NCI-H1694 (cell line): ENCODE measurements at regions not wholly inside any gene's neighbourhood (a gene's known extent, or its start where the extent isn't known, plus 50 kb on each side); places are given as distances from the start of the nearest gene placed in this dataset.
"Not testable (repeated sequence)": the region's sequence is repeated elsewhere in the genome, so short reads cannot be mapped to it uniquely, and the experiment has no call there.

Experiments used
- DNase-seq: peaks from one replicate; lab custom pipeline; 2025; lab: John Stamatoyannopoulos, UW

DNA sequence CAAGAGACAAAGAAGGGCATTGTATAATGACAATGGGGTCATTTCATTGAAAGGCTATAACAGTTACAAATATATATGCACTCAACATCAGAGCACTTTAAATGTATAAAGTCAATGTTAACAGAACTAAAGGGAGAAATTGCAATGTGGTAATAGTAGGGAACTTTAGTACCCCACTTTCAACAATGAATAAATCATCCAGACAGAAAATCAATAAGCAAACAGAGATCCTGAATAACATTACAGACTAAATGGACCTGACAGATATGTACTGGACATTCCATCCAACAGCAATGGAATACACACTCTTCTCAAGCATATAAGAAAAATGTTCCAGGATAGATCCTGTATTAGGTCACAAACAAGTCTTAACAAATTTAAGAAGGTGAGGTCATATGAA, 90.5 kb upstream of the ALKAL2 start:
- no peak for DNase-seq

DNA sequence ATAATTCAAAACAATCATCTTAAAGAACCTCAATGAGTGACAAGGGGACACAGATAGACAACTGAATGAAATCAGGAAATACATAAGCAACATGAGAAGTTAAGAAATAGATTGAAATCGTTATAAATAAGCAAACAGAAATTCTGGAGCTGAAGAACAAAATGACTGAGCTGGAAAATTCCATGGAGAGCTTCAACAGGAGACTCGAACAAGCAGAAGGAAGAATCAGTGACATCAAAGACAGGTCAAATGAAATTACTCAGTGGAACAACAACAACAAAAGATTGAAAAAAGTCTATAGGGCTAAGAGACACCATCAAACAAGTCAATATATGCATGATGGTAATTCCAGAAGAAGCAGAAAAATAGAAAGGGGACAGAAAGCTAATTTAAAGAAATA, 89.5 kb upstream of the ALKAL2 start:
- no peak for DNase-seq

GRCh38 chr2:375956-376307, 88.0 kb upstream of the ALKAL2 start:
- DNase-seq, result no peak

DNA sequence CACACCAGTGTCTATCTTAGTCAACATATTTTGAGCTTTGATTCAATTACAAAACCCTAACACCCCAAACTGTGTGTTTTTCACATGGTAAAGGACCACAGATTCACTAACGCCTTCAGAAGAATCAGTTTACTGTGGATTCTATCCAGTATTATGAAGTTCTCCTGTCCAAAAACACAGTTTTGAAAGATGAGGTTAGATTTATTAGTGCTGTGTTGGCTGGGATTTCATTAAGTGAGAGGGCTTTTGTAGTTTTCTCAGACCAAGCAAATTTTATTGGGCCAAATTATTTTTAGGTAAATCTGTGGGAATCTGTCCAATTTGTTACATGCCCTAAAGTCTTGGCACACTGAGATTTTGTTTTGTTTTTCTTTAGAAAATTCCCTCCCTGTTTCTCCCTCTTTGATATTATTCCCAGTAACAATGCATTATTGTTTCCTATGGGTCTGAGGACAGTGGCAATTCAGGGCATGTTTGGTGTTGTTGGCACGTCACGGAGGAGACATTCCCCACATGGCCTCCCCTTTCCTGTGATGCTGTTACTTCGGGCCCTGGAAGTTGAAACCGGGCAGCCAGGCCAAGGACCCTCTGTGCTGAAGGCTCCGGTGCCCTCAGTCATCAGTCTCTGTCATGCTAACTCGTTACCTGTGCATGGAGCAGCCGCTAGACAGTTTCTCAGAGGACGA, 87.5 kb upstream of the ALKAL2 start:
- DNase-seq, result no peak

- no peak for DNase-seq
Measured at GRCh38 chr2:368386-368785, 80.5 kb upstream of the ALKAL2 start.

GRCh38 chr2:367246-367645, 79.4 kb upstream of the ALKAL2 start:
- no peak for DNase-seq

DNA sequence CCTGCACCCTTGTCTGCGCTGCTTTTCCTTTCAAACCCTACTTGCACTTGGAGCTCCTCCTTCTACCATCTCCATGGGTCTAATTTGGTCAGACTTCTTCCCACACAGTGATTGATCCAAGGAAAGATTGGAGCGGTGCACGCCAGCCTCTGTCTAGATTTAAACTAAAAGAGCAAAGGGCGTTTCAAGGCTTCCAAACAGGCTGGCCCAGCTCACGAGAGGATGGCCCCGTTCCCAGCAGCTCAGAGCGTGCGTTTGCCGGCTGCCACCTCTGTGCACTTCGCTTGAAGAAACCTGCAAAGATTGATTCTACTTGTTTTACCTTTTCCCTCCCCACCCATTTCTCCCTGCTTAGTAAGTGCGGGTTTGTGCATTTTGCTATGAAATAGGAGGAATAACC, 78.8 kb upstream of the ALKAL2 start:
- no peak for DNase-seq

DNA sequence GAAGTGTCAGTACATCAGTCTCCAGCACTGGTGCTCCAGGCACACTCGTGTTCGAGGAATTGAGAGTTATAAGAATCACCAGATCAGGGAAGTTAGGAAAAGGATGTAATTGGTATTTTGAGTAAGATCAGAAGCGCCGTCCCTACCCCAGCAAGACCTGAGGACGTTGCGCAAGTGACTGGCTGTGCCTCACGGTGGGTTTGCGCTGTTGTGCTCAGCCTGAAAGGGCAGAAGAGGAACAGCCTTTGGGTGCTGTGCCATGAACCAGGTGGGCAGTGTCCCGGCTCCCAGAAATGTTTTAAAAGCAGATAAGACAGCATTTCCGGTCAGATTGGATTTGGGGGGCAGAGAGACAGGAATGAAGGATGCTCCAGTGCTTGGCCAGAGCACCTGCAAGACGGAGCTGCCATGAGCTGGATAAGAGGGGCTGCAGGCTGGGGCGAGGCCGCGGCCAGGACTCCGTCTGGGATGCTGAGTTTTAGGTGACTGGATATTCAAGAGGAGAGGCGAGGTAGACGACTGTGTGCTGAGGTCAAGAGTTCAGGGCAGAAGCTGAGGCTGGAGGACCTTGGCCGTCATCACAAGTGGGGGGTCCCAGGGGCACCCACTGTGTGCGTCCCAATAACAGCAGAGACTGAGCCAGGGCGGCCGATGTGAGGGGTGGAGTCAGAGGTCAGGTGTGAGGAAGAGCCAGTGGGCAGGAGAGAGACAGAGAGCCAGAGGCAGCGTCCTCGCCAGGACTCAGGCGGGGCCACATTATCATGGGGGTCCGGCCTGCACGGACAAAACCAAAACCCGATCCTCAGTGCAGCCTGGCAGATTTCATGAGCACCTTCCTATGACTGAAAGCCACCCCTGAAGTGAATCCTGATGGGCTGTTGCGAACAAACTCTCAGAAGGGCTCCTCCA, 77.7 kb upstream of the ALKAL2 start:
- DNase-seq, result no peak

- DNase-seq, result no peak
Measured at GRCh38 chr2:363824-364470, 76.1 kb upstream of the ALKAL2 start.

- no peak for DNase-seq
Measured at GRCh38 chr2:362924-363323, 75.0 kb upstream of the ALKAL2 start.

- DNase-seq, result no peak
Measured at GRCh38 chr2:360124-360523, 72.2 kb upstream of the ALKAL2 start.

DNA sequence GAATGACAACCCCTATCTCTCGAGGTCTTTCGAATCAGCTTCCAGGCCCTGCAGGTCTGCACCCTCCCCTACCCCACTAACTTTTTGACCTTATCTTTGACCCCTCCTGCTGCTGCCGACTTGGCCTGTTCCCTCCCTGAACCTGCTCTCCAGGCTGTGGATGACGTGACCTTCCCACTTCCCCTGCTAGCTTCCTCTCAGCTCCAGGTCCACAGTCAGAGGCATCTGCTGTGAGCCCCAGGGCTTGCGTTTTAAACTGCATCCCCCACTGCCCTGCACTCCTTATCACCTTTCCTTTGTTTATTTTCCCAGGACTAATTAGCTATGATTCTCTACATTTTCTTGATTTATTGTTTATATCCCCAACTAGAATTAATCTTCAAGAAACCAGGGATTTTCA, 71.2 kb upstream of the ALKAL2 start:
- DNase-seq, result no peak

GRCh38 chr2:357811-358210, 69.9 kb upstream of the ALKAL2 start:
- no peak for DNase-seq

DNA sequence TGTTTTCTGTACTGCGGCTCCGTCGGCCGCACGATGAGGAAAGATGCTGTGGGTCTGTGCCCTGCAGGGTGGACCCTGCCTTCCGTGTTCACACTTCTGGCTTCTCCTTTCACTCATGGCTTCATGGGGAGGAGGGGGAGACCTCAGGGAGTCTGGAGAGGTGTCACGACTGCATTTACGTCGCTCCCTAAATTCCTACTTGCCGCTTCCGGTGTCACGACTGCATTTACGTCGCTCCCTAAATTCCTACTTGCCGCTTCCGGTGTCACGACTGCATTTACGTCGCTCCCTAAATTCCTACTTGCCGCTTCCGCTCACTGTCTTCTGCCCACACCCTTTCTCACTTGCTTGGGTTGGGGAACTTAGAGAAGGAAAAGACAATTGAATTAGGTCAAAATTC, 68.4 kb upstream of the ALKAL2 start:
- DNase-seq, result not testable (repeated sequence)

- no peak for DNase-seq
Measured at GRCh38 chr2:355773-356172, 67.9 kb upstream of the ALKAL2 start.

GRCh38 chr2:352696-353095, 64.8 kb upstream of the ALKAL2 start:
- no peak for DNase-seq

- no peak for DNase-seq
Measured at GRCh38 chr2:349390-349789, 61.5 kb upstream of the ALKAL2 start.

- DNase-seq, result no peak
Measured at GRCh38 chr2:348361-348916, 60.5 kb upstream of the ALKAL2 start.

DNA sequence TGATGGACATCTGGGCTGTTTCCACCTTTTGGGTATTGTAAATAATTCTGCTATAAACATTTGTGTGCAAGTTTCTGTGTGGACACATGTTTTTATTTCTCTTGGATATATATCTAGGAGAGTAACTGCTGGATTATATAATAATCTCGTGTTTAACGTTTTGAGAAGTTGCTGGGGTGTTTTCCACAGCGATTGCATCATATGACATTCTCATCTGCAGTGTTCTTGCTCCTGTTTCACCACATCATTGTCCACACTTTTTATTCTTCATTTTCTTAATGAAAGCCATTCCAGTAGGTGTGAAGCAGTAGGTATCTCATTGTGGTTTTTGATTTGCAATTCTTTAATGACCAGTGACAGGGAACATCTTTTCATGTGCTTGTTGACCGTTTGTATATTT, 56.9 kb upstream of the ALKAL2 start:
- no peak for DNase-seq

GRCh38 chr2:343355-343754, 55.5 kb upstream of the ALKAL2 start:
- DNase-seq, result no peak

GRCh38 chr2:341912-342311, 54.0 kb upstream of the ALKAL2 start:
- DNase-seq, result no peak

DNA sequence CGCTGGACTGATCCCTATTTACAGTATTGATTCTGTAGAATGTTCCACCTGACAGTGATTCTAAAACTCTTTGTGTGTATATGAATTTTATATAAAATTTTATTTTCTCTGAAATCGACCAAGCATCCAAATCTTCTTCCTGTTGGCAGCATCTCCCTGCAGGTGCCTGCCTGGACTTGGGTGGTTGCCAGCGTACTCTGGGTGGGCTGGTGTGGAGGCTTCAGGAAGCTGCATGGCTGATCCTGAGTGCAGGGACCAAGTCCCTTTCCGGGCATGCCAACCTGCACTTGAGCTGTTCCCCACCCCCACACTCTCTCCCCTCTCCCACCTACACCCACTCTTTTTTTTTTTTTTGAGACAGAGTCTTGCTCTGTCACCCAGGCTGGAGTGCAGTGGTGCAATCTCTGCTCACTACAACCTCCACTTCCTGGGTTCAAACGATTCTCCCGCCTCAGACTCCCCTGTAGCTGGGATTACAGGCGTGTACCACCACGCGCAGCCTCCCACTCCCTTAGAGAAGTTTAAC, 53.2 kb upstream of the ALKAL2 start:
- DNase-seq, result no peak
